Gastroesophageal sphincter (tissue), 3 donors: ENCODE measurements at regions not wholly inside any gene's neighbourhood (a gene's known extent, or its start where the extent isn't known, plus 50 kb on each side); places are given as distances from the start of the nearest gene placed in this dataset.

ENCODE experiments used
- POLR2A ChIP-seq, 2 donors: fragments of 450-650 bp; IDR thresholded peaks; one replicate each; pipeline ENCODE4 v1.6.1; 2017; ENCODE audit warnings: antibody characterized with exemption in 2 of 2, mild to moderate bottlenecking in 2 of 2, moderate library complexity in 1 of 2
- TF ChIP-seq, protein P1 (sequence below), 4 experiments: fragments of 200-600 bp in 2 of 4; fragments of 450-650 bp in 2 of 4; sonication (generic) in 1 of 4; IDR thresholded peaks; one replicate each; pipeline ENCODE4 v1.5.1; 2017 to 2019; ENCODE audit warnings: antibody characterized with exemption in 4 of 4, mild to moderate bottlenecking in 2 of 4, moderate library complexity in 2 of 4

DNA sequence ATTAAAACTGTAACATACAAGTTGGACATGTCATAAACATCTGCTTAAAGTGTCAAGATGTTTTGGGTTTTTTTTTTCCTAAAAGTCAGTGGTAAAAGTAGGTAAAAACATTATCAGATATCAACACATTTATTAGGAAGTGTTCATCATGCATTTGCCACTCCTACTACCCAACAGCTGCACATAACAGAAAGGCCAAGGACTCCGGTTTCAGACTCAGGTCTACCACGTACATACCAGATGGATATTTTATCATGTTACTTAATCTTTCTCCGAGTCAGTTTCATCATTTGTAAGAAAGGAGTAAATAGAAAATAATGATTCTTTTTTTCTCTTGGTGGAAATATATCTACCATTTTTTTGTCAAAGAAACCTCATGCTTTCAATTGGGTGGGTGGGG is 192.3 kb downstream of the UBE2E3 start:
- TF ChIP-seq, protein P1, sequence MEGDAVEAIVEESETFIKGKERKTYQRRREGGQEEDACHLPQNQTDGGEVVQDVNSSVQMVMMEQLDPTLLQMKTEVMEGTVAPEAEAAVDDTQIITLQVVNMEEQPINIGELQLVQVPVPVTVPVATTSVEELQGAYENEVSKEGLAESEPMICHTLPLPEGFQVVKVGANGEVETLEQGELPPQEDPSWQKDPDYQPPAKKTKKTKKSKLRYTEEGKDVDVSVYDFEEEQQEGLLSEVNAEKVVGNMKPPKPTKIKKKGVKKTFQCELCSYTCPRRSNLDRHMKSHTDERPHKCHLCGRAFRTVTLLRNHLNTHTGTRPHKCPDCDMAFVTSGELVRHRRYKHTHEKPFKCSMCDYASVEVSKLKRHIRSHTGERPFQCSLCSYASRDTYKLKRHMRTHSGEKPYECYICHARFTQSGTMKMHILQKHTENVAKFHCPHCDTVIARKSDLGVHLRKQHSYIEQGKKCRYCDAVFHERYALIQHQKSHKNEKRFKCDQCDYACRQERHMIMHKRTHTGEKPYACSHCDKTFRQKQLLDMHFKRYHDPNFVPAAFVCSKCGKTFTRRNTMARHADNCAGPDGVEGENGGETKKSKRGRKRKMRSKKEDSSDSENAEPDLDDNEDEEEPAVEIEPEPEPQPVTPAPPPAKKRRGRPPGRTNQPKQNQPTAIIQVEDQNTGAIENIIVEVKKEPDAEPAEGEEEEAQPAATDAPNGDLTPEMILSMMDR (IDR thresholded peaks at IDR 0.05) = no peak
- TF ChIP-seq POLR2A (IDR thresholded peaks at IDR 0.05) = no peak
